ENCODE measurements at regions not wholly inside any gene's neighbourhood (a gene's known extent, or its start where the extent isn't known, plus 50 kb on each side); places are given as distances from the start of the nearest gene placed in this dataset.

GRCh38 chr15:96087180-96087884, 243.2 kb upstream of the NR2F2 start:
- no peak for TF ChIP-seq CTCF (IDR thresholded peaks at IDR 0.05)
- TF ChIP-seq ZFX (IDR thresholded peaks at IDR 0.05; ENCODE audit: borderline replicate concordance) = no peak

All from 22Rv1 (cell line).